Smooth muscle cell (in vitro differentiated cells): ENCODE measurements at regions not wholly inside any gene's neighbourhood (a gene's known extent, or its start where the extent isn't known, plus 50 kb on each side); places are given as distances from the start of the nearest gene placed in this dataset.
"Not testable (repeated sequence)": the region's sequence is repeated elsewhere in the genome, so short reads cannot be mapped to it uniquely, and the experiment has no call there.

ENCODE experiments used
- DNase-seq: peaks from one replicate; lab custom pipeline; 2025; ENCODE audit not compliant: unreplicated experiment; lab: John Stamatoyannopoulos, UW
- H2AFZ ChIP-seq: fragments of 200-600 bp; sonication (generic); 2 replicates; pipeline ENCODE4 v1.6.0; 2016; ENCODE audit warnings: antibody characterized with exemption, low read depth, mild to moderate bottlenecking
- H3F3A ChIP-seq: fragments of 200-600 bp; sonication (generic); 2 replicates; pipeline ENCODE4 v1.6.0; 2017; ENCODE audit warnings: antibody characterized with exemption, low read depth
- H3K27ac ChIP-seq: fragments of 200-600 bp; sonication (generic); 2 replicates; pipeline ENCODE4 v1.5.1; 2016; ENCODE audit warnings: low read depth, mild to moderate bottlenecking
- H3K27me3 ChIP-seq: fragments of 200-600 bp; sonication (generic); 2 replicates; pipeline ENCODE4 v1.6.1; 2016; ENCODE audit warnings: low read depth, mild to moderate bottlenecking
- H3K36me3 ChIP-seq: fragments of 200-600 bp; sonication (generic); 2 replicates; pipeline ENCODE4 v1.5.1; 2016; ENCODE audit warnings: low read depth
- H3K4me1 ChIP-seq: fragments of 200-600 bp; sonication (generic); 2 replicates; pipeline ENCODE4 v1.5.1; 2016; ENCODE audit warnings: low read depth
- H3K4me2 ChIP-seq: fragments of 200-600 bp; sonication (generic); 2 replicates; pipeline ENCODE4 v1.6.0; 2016; ENCODE audit warnings: mild to moderate bottlenecking
- H3K4me3 ChIP-seq: fragments of 200-600 bp; sonication (generic); 2 replicates; pipeline ENCODE4 v1.5.1; 2016; ENCODE audit warnings: mild to moderate bottlenecking
- H3K79me2 ChIP-seq: fragments of 200-600 bp; sonication (generic); 2 replicates; pipeline ENCODE4 v1.6.0; 2016; ENCODE audit warnings: low read depth, mild to moderate bottlenecking
- H3K9ac ChIP-seq: fragments of 200-600 bp; sonication (generic); 2 replicates; pipeline ENCODE4 v1.6.0; 2016; ENCODE audit warnings: low read depth
- H3K9me3 ChIP-seq: fragments of 200-600 bp; sonication (generic); replicated peaks from 2 replicates; pipeline ENCODE4 v1.5.1; 2016; ENCODE audit warnings: low read depth
- H4K20me1 ChIP-seq: fragments of 200-600 bp; sonication (generic); 2 replicates; pipeline ENCODE4 v1.6.0; 2016; ENCODE audit warnings: low read depth
- CTCF ChIP-seq: fragments of 200-600 bp; sonication (generic); IDR thresholded peaks from 2 replicates; pipeline ENCODE4 v1.5.1; 2017; ENCODE audit warnings: borderline replicate concordance, mild to moderate bottlenecking, antibody characterized with exemption; ENCODE audit not compliant: insufficient read depth, poor library complexity, severe bottlenecking
- WGBS: methylation state at CpG from one replicate; pipeline ENCODE4 v1.1.7; 2016; ENCODE audit warnings: low lambda C conversion rate; 5-methylcytosine and 5-hydroxymethylcytosine counted together

DNA sequence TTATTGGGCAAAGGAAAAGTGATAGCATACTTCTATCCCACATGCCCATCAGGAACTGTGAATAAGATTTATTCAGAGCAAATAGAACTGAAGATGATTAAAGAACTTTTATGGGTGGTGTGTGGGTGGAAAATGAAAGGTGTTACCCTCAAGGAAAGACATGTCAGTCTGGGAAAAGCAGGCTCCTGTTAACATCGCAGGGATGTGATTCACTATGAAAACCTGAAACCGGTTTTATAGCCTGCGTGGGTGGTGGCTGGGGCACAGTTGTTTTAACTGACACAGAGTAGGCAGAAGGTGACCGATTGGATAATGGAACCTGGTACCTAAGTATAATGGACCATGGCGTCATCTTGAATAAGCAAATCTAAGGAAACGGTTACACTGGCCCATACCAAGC lies 61.3 kb upstream of the CASK start:
- DNase-seq = no peak
- Histone ChIP-seq H3K36me3 (no peaks in the 10 kb centered on the region), H3K79me2 (no peaks in the 10 kb centered on the region), H3K9ac (no peak overlapping the region), H2AFZ (no peak overlapping the region), H3K27me3 (no peaks in the 10 kb centered on the region), H3K4me3 (no peak overlapping the region), H3K9me3 (no peaks in the 10 kb centered on the region), H4K20me1 (no peaks in the 10 kb centered on the region), H3K4me2 (no peak overlapping the region), H3K27ac (peak overlapping the region; percentile 64), H3K4me1 (no peaks in the 10 kb centered on the region), H3F3A (no peaks in the 10 kb centered on the region)
- 54% methylated on average over 6 of the region's 6 CpGs for WGBS
- no peak for TF ChIP-seq CTCF

DNA sequence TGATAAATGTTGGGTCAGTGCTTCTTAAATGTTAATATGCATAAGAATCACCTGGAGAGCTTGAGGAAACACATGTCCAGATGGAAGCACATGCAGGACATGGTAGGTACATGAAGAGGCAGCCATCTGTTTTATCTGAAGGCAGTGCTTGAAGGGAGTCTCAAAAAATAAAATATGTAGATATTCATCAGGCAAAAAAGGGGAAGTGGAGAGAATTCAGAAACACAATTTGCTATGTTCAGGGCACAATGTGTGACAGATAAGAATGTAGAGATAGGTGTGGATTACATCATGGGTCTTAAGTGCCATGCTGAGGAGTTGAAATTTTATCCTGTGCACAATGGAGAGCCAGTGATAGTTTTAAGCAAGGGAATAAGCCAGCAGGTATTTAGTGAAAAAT lies 59.6 kb upstream of the CASK start:
- Histone ChIP-seq H3K4me3 (no peak overlapping the region), H2AFZ (no peak overlapping the region), H3F3A (no peaks in the 10 kb centered on the region), H4K20me1 (no peaks in the 10 kb centered on the region), H3K79me2 (no peaks in the 10 kb centered on the region), H3K9ac (no peak overlapping the region), H3K36me3 (no peaks in the 10 kb centered on the region), H3K4me2 (no peak overlapping the region), H3K9me3 (no peaks in the 10 kb centered on the region), H3K27me3 (no peaks in the 10 kb centered on the region), H3K27ac (no peak overlapping the region), H3K4me1 (no peaks in the 10 kb centered on the region)
- TF ChIP-seq CTCF = no peak
- no peak for DNase-seq

DNA sequence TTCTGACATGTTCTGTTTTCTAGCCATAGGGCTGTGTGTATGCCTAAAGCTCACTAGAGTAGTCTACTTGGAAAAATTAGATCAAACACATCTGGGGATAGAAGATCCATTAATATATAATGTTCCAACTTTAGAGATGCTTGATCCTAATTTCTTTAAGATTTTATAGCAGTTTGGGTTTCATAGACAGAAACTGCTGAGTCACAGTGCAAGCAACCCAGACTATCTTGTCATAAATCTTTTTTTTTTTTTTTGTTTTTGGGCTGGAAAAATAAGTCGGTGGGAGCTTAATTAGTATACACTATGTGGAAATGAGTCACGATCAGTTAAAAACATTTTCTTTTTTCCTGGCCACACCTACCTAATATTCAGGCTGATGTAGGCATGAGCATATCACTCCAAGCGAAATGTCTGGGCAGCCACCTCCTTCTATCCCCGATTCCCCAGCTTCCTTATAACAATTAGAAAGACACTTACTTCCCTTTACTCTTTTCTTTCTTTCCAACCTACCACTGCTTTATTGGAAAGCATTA lies 58.2 kb upstream of the CASK start:
- Histone ChIP-seq H3K4me3 (no peak overlapping the region), H3F3A (no peaks in the 10 kb centered on the region), H2AFZ (peak overlapping the region; percentile 43), H3K27me3 (no peaks in the 10 kb centered on the region), H3K36me3 (no peaks in the 10 kb centered on the region), H3K27ac (no peak overlapping the region), H3K9ac (no peak overlapping the region), H3K79me2 (no peaks in the 10 kb centered on the region), H3K4me1 (no peaks in the 10 kb centered on the region), H3K9me3 (no peaks in the 10 kb centered on the region), H3K4me2 (peak overlapping the region; percentile 40), H4K20me1 (no peaks in the 10 kb centered on the region)
- DNase-seq = no peak
- 54% methylated on average over 4 of the region's 4 CpGs for WGBS
- no peak for TF ChIP-seq CTCF

DNA sequence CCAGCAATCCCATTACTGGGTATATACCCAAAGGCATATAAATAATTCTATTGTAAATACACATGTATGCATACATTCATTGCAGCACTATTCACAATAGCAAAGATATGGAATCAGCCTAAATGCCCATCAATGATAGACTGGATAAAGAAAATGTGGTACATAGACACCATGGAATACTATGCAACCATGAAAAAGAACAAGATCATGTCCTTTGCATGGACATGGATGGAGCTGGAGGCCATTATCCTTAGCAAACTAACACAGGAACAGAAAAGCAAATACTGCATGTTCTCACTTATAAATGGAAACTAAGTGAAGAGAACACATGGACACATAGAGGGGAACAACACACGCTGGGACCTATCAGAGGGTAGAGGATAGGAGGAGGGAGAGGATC lies 51.3 kb upstream of the CASK start:
- H3K4me3 ChIP-seq, H3K36me3 ChIP-seq, H3F3A ChIP-seq, H3K79me2 ChIP-seq, DNase-seq, H3K9me3 ChIP-seq, H4K20me1 ChIP-seq, H3K4me2 ChIP-seq, H3K27me3 ChIP-seq, H3K9ac ChIP-seq, H3K27ac ChIP-seq, H2AFZ ChIP-seq, H3K4me1 ChIP-seq: not testable (repeated sequence)
- WGBS = 94% methylated on average over 1 of the region's 1 CpG
